ENCODE measurements at regions not wholly inside any gene's neighbourhood (a gene's known extent, or its start where the extent isn't known, plus 50 kb on each side); places are given as distances from the start of the nearest gene placed in this dataset.

DNA sequence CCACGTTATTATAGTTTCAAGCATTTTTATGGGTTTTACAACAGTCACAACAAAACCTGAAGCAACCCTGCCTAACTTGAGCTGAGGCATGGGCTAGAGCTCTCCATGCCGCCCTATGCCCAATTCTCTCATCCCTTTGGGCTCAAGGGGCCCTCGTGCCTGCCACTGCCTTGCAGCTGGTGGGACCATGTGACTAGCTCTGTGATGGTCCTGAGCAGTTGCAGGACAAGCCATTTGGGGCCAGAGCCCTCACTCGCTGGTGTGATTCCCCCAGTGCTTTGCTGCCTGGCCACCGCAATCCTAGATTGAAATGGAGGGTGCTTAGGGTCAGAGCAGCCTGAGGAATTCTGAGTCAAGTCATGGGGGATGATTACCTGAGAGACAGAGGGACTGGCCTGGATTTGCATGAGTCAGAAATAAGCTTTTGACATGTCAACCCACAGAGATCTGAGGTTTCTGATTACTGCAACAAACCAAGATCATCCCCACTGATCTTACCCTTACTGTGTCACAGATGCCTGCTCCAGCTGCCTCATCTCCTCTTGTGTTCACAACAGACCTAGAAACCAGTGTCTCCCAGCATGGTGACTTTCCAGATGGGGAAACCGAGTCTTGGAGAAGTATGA is 323.7 kb downstream of the BRD1 start:
- TF ChIP-seq, protein P1, sequence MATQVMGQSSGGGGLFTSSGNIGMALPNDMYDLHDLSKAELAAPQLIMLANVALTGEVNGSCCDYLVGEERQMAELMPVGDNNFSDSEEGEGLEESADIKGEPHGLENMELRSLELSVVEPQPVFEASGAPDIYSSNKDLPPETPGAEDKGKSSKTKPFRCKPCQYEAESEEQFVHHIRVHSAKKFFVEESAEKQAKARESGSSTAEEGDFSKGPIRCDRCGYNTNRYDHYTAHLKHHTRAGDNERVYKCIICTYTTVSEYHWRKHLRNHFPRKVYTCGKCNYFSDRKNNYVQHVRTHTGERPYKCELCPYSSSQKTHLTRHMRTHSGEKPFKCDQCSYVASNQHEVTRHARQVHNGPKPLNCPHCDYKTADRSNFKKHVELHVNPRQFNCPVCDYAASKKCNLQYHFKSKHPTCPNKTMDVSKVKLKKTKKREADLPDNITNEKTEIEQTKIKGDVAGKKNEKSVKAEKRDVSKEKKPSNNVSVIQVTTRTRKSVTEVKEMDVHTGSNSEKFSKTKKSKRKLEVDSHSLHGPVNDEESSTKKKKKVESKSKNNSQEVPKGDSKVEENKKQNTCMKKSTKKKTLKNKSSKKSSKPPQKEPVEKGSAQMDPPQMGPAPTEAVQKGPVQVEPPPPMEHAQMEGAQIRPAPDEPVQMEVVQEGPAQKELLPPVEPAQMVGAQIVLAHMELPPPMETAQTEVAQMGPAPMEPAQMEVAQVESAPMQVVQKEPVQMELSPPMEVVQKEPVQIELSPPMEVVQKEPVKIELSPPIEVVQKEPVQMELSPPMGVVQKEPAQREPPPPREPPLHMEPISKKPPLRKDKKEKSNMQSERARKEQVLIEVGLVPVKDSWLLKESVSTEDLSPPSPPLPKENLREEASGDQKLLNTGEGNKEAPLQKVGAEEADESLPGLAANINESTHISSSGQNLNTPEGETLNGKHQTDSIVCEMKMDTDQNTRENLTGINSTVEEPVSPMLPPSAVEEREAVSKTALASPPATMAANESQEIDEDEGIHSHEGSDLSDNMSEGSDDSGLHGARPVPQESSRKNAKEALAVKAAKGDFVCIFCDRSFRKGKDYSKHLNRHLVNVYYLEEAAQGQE (IDR thresholded peaks at IDR 0.05; ENCODE audit: insufficient replicate concordance, low read depth) = no peak
- TF ChIP-seq, protein P2, sequence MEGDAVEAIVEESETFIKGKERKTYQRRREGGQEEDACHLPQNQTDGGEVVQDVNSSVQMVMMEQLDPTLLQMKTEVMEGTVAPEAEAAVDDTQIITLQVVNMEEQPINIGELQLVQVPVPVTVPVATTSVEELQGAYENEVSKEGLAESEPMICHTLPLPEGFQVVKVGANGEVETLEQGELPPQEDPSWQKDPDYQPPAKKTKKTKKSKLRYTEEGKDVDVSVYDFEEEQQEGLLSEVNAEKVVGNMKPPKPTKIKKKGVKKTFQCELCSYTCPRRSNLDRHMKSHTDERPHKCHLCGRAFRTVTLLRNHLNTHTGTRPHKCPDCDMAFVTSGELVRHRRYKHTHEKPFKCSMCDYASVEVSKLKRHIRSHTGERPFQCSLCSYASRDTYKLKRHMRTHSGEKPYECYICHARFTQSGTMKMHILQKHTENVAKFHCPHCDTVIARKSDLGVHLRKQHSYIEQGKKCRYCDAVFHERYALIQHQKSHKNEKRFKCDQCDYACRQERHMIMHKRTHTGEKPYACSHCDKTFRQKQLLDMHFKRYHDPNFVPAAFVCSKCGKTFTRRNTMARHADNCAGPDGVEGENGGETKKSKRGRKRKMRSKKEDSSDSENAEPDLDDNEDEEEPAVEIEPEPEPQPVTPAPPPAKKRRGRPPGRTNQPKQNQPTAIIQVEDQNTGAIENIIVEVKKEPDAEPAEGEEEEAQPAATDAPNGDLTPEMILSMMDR (IDR thresholded peaks at IDR 0.05; ENCODE audit: insufficient read depth, low read length) = no peak

Data from HL-60 (cell line).